Omental fat pad (tissue), 3 donors: ENCODE measurements at regions not wholly inside any gene's neighbourhood (a gene's known extent, or its start where the extent isn't known, plus 50 kb on each side); places are given as distances from the start of the nearest gene placed in this dataset.

ENCODE experiments used
- ATAC-seq: fragments of 150-250 bp; one replicate; pipeline ENCODE4 v1.9.1; 2016; ENCODE audit warnings: mild to moderate bottlenecking, moderate library complexity; ENCODE audit not compliant: low FRiP score
- DNase-seq: peaks from one replicate; pipeline ENCODE4 v3.0.0-alpha.2; 2019; ENCODE audit warnings: low spot score
- TF ChIP-seq, protein P1 (sequence below), 3 donors: fragments of 450-650 bp; IDR thresholded peaks; one replicate each; pipeline ENCODE4 v1.5.1; 2016 to 2017; ENCODE audit warnings: antibody characterized with exemption in 3 of 3, mild to moderate bottlenecking in 3 of 3, moderate library complexity in 2 of 3

DNA sequence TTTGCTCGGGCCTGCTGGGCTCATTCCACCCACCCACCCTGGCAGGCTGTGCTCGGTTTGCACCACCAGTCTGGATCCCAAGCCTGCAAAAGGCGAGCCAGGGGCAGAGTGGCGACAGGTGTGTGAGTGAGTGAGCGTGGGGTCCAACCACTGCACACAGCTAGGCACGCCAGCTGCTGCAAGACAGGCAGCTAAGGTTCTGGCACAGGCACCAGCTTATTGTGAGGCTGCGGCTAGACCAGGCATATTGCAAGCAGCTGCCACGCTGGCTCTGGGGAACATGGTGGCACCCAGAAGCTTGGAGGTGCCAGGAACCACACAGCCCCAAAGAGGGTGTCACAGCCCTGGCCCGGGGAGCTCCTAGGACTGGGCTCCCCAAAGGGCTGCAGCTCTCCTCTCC, 205.1 kb downstream of the ANKRD60 start:
- TF ChIP-seq, protein P1, sequence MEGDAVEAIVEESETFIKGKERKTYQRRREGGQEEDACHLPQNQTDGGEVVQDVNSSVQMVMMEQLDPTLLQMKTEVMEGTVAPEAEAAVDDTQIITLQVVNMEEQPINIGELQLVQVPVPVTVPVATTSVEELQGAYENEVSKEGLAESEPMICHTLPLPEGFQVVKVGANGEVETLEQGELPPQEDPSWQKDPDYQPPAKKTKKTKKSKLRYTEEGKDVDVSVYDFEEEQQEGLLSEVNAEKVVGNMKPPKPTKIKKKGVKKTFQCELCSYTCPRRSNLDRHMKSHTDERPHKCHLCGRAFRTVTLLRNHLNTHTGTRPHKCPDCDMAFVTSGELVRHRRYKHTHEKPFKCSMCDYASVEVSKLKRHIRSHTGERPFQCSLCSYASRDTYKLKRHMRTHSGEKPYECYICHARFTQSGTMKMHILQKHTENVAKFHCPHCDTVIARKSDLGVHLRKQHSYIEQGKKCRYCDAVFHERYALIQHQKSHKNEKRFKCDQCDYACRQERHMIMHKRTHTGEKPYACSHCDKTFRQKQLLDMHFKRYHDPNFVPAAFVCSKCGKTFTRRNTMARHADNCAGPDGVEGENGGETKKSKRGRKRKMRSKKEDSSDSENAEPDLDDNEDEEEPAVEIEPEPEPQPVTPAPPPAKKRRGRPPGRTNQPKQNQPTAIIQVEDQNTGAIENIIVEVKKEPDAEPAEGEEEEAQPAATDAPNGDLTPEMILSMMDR (IDR thresholded peaks at IDR 0.05) = no peak
- DNase-seq (no peak), ATAC-seq (no peak)

DNA sequence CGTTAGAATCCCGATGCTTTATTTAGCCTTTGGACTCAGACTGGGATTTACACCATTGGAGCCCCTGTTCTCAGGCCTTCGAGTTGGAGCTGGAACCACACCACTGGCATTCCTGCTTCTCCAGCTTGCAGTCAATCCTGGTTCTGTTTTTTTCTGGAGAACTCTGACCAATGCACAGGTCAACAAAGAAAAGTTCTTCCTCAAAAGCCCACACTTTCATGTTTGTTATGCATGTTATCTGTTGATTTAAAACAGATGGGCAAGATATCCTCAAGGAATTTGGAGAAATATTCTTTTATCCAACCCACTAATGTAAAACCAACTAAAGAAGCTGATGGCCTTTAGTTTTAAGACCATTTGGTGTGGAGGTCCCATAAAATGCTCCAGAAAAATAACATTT, 205.7 kb downstream of the ANKRD60 start:
- TF ChIP-seq, protein P1 (IDR thresholded peaks at IDR 0.05) = no peak
- ATAC-seq (no peak), DNase-seq (no peak)

DNA sequence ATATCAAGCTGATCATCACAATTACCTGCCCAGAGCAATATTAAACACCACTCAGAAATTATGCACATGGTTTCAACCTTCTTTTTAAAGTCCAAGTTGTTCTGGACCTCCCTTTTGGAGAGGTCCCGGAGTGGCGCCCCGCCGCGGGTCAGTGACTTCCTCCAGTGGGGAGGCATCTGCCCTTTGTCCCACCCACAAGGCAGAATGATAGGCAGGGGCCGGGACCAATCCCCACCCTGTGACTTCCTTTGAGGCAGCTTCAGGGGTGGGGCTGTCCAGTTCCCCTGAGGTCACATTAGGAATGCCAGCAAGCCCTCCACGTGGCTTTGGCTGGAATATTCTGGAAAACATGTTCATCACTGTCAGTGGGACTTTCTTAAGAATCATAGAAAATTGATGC, 207.0 kb downstream of the ANKRD60 start:
- TF ChIP-seq, protein P1 (IDR thresholded peaks at IDR 0.05) = no peak
- ATAC-seq (no peak), DNase-seq (no peak)

DNA sequence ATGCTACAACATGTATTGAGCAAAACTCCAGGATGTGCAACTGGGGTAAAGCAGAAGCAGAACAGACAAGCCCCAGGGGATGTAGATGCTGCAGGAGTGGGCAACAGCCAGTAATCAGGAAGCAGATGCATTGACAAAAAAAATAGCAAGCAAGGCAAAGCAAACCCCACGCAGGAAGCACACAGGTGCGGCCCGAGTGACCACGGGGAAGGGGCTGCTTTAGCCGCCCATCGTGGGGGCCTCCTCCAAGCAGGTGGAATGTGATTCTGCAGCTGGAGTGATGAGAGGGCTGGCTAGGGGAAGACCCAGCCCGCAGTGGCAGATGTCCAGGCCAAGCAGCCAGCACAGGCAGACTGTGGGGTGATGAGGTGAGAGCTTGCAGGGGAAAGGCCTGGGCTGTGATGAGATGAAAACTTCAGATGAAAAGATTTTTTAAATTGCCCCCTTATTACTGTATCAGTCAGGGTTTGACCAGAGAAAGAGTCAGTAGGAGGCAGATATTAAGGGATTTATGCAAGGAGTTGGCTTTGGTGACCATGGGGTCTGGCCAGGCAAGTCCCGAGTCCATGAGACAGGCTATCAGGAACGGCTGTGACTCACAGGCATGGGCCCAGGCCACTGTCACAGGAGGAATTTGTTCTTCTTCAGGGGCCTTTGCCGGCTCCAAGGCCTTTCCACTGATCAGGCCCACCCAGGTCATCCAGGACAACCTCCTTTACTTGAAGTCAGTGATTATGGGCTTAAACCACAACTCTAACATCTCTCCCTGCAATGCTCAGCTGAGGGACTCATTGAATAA, 207.6 kb downstream of the ANKRD60 start:
- TF ChIP-seq, protein P1 (IDR thresholded peaks at IDR 0.05) = no peak
- DNase-seq (no peak), ATAC-seq (no peak)

DNA sequence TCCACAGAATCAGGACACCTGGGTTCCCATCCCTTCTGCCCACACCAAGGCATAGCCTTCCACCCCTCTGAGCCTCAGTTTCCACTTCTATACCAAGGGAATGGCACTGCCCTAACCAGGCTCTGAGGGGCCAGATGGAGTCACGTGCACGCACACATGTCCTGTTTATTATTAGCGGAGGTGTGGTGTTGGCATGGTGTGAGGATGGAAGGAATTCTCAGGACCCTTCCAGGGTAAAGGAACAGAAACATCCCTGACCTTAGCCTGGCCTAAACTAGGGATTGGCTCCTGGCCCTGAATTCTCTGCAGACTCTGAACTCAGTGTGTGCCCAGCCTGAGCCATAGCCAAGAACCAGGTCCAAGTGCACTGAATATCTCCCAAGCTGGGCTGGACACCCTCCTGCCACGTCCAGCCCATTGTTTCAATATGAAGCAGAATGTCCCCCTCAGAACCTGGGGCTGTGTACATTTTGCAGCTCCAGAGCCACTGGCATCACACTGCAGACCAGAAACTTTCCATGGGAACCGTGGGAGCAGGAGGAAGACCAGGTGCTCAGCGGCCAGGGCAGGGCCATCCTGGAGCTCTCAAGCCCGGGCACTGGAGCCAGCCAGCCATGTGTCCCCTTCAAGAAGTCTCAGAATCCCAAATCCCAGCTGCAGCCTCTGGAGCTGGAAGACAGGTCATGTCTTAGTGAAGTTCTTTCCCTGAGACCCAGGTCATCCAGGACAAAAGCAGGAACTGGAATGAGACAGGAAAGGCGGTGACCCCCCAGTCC, 208.4 kb downstream of the ANKRD60 start:
- DNase-seq = no peak
- ATAC-seq = no peak
- TF ChIP-seq, protein P1 (IDR thresholded peaks at IDR 0.05) = no peak

DNA sequence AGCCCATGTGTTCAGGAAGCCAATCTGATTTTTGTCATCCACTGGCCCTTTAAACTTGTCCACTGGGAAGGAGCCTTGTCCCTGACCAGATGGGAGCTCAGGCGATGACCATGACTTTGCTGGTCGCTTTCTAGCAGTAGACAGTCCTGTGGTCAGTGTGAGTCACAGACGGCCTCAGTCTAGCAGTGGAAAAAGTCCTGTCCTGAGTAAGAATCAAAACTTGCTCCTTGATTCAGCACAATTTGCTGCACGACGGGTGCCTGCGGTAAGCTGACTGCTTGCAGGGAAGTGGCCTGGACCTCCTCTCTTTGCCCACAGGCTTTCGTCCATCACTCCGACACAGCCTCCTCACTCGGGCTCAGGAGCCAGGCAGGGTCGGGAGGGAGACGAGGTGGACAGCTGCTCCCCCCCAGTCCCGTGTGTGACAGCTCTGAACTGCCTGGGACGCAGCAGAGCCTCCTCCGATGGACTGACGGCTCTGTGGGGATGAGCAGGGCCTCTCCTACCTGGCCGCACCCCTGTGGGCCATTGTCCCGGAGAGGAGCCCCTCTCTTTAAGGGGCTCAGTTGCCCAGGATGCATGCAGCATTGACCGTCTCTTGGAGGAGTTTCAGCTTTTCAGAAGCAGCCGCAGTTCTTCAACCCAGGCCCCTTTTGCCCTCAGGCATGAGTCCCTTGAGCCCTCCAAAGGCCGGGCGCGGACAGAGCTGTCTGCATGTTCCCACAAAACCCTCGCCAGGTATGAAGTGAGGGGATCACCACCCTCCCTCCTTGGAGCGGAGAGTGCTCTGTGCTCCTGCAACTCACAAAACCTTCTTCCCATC, 209.2 kb downstream of the ANKRD60 start:
- DNase-seq (no peak), ATAC-seq (no peak)
- TF ChIP-seq, protein P1 (IDR thresholded peaks at IDR 0.05) = no peak
